ENCODE measurements at regions not wholly inside any gene's neighbourhood (a gene's known extent, or its start where the extent isn't known, plus 50 kb on each side); places are given as distances from the start of the nearest gene placed in this dataset.

DNA sequence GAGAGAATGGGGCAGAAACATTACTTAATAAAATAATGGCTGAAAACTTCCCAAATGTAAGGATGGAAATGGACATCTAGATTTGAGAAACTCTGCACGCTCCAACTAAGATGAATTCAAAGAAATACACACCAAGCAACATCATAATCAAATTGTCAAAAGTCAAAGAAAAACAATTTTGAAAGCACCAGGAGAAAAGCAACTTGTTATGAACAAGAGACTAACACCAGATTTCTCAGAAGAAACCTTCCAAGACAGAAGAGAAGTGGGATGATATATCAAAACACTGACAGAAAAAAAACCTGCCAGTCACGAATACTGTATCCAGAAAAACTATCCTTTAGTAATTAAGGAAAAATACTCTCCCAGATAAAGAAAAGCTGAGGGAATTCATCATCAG, 208.6 kb upstream of the SAMSN1 start:
- TF ChIP-seq POLR2AphosphoS5 (IDR thresholded peaks at IDR 0.05) = no peak
- TF ChIP-seq POLR2A (IDR thresholded peaks at IDR 0.05) = no peak
- TF ChIP-seq EP300 (IDR thresholded peaks at IDR 0.05) = no peak
- TF ChIP-seq, protein P1, sequence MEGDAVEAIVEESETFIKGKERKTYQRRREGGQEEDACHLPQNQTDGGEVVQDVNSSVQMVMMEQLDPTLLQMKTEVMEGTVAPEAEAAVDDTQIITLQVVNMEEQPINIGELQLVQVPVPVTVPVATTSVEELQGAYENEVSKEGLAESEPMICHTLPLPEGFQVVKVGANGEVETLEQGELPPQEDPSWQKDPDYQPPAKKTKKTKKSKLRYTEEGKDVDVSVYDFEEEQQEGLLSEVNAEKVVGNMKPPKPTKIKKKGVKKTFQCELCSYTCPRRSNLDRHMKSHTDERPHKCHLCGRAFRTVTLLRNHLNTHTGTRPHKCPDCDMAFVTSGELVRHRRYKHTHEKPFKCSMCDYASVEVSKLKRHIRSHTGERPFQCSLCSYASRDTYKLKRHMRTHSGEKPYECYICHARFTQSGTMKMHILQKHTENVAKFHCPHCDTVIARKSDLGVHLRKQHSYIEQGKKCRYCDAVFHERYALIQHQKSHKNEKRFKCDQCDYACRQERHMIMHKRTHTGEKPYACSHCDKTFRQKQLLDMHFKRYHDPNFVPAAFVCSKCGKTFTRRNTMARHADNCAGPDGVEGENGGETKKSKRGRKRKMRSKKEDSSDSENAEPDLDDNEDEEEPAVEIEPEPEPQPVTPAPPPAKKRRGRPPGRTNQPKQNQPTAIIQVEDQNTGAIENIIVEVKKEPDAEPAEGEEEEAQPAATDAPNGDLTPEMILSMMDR (IDR thresholded peaks at IDR 0.05) = no peak
- Histone ChIP-seq H3K4me1 (no peaks in the 10 kb centered on the region), H3K4me3 (no peak overlapping the region), H3K27ac (no peak overlapping the region), H3K9me3 (no peaks in the 10 kb centered on the region), H3K36me3 (no peaks in the 10 kb centered on the region), H3K27me3 (no peaks in the 10 kb centered on the region)
- intact Hi-C loops (cut with DNase I; ENCODE audit: low total_unique reads) = no loop called here
- DNase-seq = no peak
- WGBS, 5 donors = 81 to 94% (median 87%) methylated on average over 2 of the region's 2 CpGs

DNA sequence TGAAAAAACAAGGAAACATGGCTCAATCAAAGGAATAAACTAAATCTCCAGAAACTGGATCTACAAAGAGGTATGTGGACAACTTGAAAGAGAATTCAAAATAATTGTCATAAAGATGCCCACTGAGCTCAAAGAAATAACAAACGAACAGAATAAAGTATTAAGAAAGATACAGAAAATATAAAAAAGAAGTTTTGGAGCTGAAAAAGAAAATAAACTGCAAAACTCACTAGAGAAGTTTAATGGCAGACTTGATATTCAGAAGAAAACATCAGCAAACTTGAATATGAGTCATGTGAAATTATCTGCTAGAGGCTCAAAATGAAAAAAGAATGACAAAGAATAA, 208.1 kb upstream of the SAMSN1 start:
- intact Hi-C loops (cut with DNase I; ENCODE audit: low total_unique reads) = no loop called here
- Histone ChIP-seq H3K9me3 (no peaks in the 10 kb centered on the region), H3K27ac (no peak overlapping the region), H3K27me3 (no peaks in the 10 kb centered on the region), H3K4me3 (no peak overlapping the region), H3K4me1 (no peaks in the 10 kb centered on the region), H3K36me3 (no peaks in the 10 kb centered on the region)
- 67 to 78% (median 76%) methylated on average over 1 of the region's 1 CpG for WGBS, 5 donors
- no peak for DNase-seq
- TF ChIP-seq POLR2A (IDR thresholded peaks at IDR 0.05) = no peak
- TF ChIP-seq, protein P1 (IDR thresholded peaks at IDR 0.05) = no peak

DNA sequence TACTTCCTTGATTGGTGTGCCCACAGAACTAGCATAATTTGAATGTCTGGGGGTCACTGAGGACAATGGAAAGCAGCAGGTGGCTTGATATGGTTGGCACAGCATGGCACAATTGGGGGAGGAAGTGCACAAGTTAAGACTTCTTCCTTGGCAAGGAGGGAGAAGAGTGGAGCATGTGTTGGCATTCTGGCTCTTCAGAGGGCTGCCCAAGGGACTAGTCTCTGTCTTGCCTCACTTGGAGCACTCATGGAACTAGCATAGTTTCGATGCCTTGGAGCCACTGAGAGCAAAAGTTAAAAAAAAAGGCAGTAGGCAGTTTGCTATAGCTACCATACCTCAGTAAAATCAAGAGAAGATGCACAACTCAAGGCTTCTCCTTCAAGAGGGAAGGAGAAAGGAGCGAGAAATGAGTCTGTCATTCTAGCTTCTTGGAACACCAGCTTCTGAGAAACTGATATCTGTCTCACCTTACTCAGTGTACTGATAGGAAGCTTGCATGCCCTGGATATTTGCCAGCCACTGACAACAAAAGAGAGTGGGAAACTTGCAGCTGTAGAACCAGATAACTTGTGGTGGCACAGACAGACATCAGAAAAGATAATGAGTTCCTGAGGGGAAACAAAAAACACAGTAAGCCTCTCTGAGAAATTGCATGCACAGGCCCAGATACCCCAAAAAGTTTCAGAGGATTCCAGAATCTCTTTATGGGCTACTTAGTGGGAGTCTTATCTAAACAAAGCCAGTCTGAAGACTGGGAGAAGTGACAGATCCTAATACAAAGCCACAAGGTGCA, 207.5 kb upstream of the SAMSN1 start:
- Histone ChIP-seq H3K36me3 (no peaks in the 10 kb centered on the region), H3K9me3 (no peaks in the 10 kb centered on the region), H3K27ac (no peak overlapping the region), H3K27me3 (no peaks in the 10 kb centered on the region), H3K4me1 (no peaks in the 10 kb centered on the region), H3K4me3 (no peak overlapping the region)
- DNase-seq = no peak
- no peak for TF ChIP-seq EP300 (IDR thresholded peaks at IDR 0.05)
- TF ChIP-seq, protein P1 (IDR thresholded peaks at IDR 0.05) = no peak
- no peak for TF ChIP-seq POLR2AphosphoS5 (IDR thresholded peaks at IDR 0.05)
- no peak for TF ChIP-seq POLR2A (IDR thresholded peaks at IDR 0.05)
- intact Hi-C loops (cut with DNase I; ENCODE audit: low total_unique reads) = no loop called here
- WGBS, 5 donors = 63 to 78% (median 71%) methylated on average over 2 of the region's 2 CpGs

DNA sequence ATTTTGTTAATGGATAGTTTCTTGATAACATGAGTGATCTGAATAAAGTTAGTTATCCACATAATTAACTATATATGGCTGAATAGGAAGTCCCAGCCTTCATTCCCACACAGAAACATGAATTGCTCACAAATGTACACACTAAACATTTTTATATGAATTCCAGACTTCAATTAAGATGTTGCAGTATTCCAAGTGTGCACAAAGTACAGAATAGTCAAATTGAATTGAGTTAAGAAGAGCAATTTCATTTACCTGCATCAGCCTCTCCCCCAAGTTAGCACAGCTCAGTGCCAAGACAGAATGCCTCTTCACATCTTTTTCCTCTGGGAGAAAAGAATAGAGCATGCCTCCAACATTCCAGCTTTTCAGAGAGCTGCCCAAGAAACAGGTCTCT, 207.0 kb upstream of the SAMSN1 start:
- no peak for DNase-seq
- Histone ChIP-seq H3K36me3 (no peaks in the 10 kb centered on the region), H3K27ac (no peak overlapping the region), H3K27me3 (no peaks in the 10 kb centered on the region), H3K4me1 (no peaks in the 10 kb centered on the region), H3K4me3 (no peak overlapping the region), H3K9me3 (no peaks in the 10 kb centered on the region)
- no peak for TF ChIP-seq POLR2AphosphoS5 (IDR thresholded peaks at IDR 0.05)
- no peak for TF ChIP-seq EP300 (IDR thresholded peaks at IDR 0.05)
- TF ChIP-seq POLR2A (IDR thresholded peaks at IDR 0.05) = no peak
- TF ChIP-seq, protein P1 (IDR thresholded peaks at IDR 0.05) = no peak
- intact Hi-C loops (cut with DNase I; ENCODE audit: low total_unique reads) = no loop called here
